OCI-LY1 (cell line): ENCODE measurements at regions not wholly inside any gene's neighbourhood (a gene's known extent, or its start where the extent isn't known, plus 50 kb on each side); places are given as distances from the start of the nearest gene placed in this dataset.
"Not testable (repeated sequence)": the region's sequence is repeated elsewhere in the genome, so short reads cannot be mapped to it uniquely, and the experiment has no call there.

Experiments
- H2AFZ ChIP-seq: fragments of 200-600 bp; sonication (generic), shearing (Covaris generic); 2 replicates; pipeline ENCODE4 v1.6.0; 2014; ENCODE audit warnings: antibody characterized with exemption, mild to moderate bottlenecking, low read length
- H3F3A ChIP-seq: fragments of 200-600 bp; sonication (generic), shearing (Covaris generic); 2 replicates; pipeline ENCODE4 v1.6.0; 2014; ENCODE audit warnings: mild to moderate bottlenecking, antibody characterized with exemption, low read length, moderate library complexity; ENCODE audit not compliant: insufficient read depth
- H3K27ac ChIP-seq: fragments of 200-600 bp; sonication (generic); 2 replicates; pipeline ENCODE4 v1.5.1; 2014; ENCODE audit warnings: low read length, mixed run types, mild to moderate bottlenecking, low read depth; ENCODE audit not compliant: poor library complexity, severe bottlenecking
- H3K27me3 ChIP-seq: fragments of 200-600 bp; sonication (generic); 2 replicates; pipeline ENCODE4 v1.6.0; 2014; ENCODE audit warnings: antibody characterized with exemption, mild to moderate bottlenecking, low read length, moderate library complexity; ENCODE audit not compliant: insufficient read depth
- H3K36me3 ChIP-seq: fragments of 200-600 bp; sonication (generic); 2 replicates; pipeline ENCODE4 v1.6.1; 2014; ENCODE audit warnings: mild to moderate bottlenecking, antibody characterized with exemption, low read length, moderate library complexity, mixed read lengths; ENCODE audit not compliant: insufficient read depth
- H3K4me1 ChIP-seq: fragments of 200-600 bp; sonication (generic); 2 replicates; pipeline ENCODE4 v1.5.1; 2014; ENCODE audit warnings: mild to moderate bottlenecking, low read length, moderate library complexity; ENCODE audit not compliant: insufficient read depth, severe bottlenecking
- H3K4me2 ChIP-seq: fragments of 200-600 bp; sonication (generic), shearing (Covaris generic); 2 replicates; pipeline ENCODE4 v1.6.1; 2014; ENCODE audit warnings: low read length
- H3K4me3 ChIP-seq: fragments of 200-600 bp; sonication (generic); 2 replicates; pipeline ENCODE4 v1.5.1; 2014; ENCODE audit warnings: low read length, low read depth, mild to moderate bottlenecking, mixed read lengths; ENCODE audit not compliant: poor library complexity, severe bottlenecking
- H3K79me2 ChIP-seq: fragments of 200-600 bp; shearing (Covaris generic); 2 replicates; pipeline ENCODE4 v1.6.1; 2016; ENCODE audit warnings: mixed run types, low read length, mixed read lengths; ENCODE audit not compliant: insufficient read depth
- H3K9ac ChIP-seq: fragments of 200-600 bp; sonication (generic), shearing (Covaris generic); 2 replicates; pipeline ENCODE4 v1.6.1; 2014; ENCODE audit warnings: mild to moderate bottlenecking, low read length, mixed read lengths
- H3K9me2 ChIP-seq: fragments of 200-600 bp; sonication (generic), shearing (Covaris generic); 2 replicates; pipeline ENCODE4 v1.6.1; 2014; ENCODE audit warnings: low read depth, mild to moderate bottlenecking, low read length, mixed read lengths
- H3K9me3 ChIP-seq: fragments of 200-600 bp; shearing (Covaris generic); 2 replicates; pipeline ENCODE4 v1.6.1; 2014; ENCODE audit warnings: low read length, mixed read lengths
- H4K20me1 ChIP-seq: fragments of 200-600 bp; sonication (generic), shearing (Covaris generic); 2 replicates; pipeline ENCODE4 v1.6.0; 2016; ENCODE audit warnings: mild to moderate bottlenecking, low read length; ENCODE audit not compliant: insufficient read depth
- EZH2 ChIP-seq: fragments of 200-600 bp; sonication (generic), shearing (Covaris generic); IDR thresholded peaks from 2 replicates; pipeline ENCODE4 v1.8.0; 2017; ENCODE audit warnings: borderline replicate concordance, mixed run types, mild to moderate bottlenecking, antibody characterized with exemption, low read length, moderate library complexity, mixed read lengths
- TF ChIP-seq, protein P1 (sequence below): fragments of 200-600 bp; sonication (generic), shearing (Covaris generic); IDR thresholded peaks from 2 replicates; pipeline ENCODE4 v1.5.1; 2017; ENCODE audit warnings: mild to moderate bottlenecking, antibody characterized with exemption, low read length, moderate library complexity, mixed read lengths

DNA sequence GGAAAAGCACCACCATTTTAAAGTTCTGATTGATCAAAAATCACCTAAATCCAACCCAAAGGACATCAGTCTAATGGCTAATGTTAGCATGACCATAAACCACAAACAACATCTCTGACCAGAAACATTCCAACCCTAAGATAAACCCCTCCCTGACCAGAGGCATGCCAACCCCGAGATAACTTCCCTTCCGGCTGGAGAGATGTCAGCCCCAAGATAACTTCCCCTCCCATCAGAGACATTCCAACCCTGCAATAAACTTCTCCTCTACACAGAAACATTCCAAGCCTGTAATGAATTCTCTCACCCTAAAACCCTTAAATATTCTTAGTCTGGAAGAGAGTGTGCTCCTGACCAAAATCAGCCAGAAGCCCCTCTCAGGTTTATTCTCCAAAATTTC, 364.3 kb downstream of the KCNN2 start:
- Histone ChIP-seq H3K36me3 (no peaks in the 10 kb centered on the region), H3K9me2 (no peaks in the 10 kb centered on the region), H3F3A (no peaks in the 10 kb centered on the region), H3K9ac (no peak overlapping the region), H4K20me1 (no peaks in the 10 kb centered on the region), H3K9me3 (no peaks in the 10 kb centered on the region), H3K4me2 (no peak overlapping the region), H3K4me1 (no peaks in the 10 kb centered on the region), H3K27me3 (no peaks in the 10 kb centered on the region), H3K27ac (no peak overlapping the region), H2AFZ (no peak overlapping the region), H3K79me2 (no peaks in the 10 kb centered on the region), H3K4me3 (no peak overlapping the region)
- TF ChIP-seq, protein P1, sequence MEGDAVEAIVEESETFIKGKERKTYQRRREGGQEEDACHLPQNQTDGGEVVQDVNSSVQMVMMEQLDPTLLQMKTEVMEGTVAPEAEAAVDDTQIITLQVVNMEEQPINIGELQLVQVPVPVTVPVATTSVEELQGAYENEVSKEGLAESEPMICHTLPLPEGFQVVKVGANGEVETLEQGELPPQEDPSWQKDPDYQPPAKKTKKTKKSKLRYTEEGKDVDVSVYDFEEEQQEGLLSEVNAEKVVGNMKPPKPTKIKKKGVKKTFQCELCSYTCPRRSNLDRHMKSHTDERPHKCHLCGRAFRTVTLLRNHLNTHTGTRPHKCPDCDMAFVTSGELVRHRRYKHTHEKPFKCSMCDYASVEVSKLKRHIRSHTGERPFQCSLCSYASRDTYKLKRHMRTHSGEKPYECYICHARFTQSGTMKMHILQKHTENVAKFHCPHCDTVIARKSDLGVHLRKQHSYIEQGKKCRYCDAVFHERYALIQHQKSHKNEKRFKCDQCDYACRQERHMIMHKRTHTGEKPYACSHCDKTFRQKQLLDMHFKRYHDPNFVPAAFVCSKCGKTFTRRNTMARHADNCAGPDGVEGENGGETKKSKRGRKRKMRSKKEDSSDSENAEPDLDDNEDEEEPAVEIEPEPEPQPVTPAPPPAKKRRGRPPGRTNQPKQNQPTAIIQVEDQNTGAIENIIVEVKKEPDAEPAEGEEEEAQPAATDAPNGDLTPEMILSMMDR: no peak
- no peak for TF ChIP-seq EZH2

DNA sequence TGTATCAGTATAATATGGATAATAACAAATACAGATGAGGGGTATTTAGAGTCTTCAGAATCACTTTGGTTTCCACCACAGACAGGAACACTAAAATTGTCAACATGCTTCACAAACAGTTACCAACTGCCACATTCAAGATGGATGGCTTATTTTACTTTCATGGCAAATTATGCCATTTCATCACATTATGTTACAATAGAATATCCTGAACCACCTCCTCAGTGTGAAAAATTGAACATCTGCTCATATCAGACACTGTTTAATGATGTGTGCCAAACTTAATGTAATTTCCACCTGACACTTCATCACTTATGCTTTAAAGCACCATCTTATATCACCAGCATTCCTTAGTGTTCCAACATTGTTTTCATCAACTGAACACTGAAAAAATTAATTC, 357.4 kb downstream of the KCNN2 start:
- Histone ChIP-seq H3K4me1 (no peaks in the 10 kb centered on the region), H3K4me2 (no peak overlapping the region), H3K9ac (no peak overlapping the region), H3K9me3 (no peaks in the 10 kb centered on the region), H3K27ac (no peak overlapping the region), H2AFZ (no peak overlapping the region), H3K79me2 (no peaks in the 10 kb centered on the region), H4K20me1 (no peaks in the 10 kb centered on the region), H3K9me2 (no peaks in the 10 kb centered on the region), H3F3A (no peaks in the 10 kb centered on the region), H3K36me3 (no peaks in the 10 kb centered on the region), H3K27me3 (no peaks in the 10 kb centered on the region), H3K4me3 (no peak overlapping the region)
- TF ChIP-seq EZH2: no peak
- TF ChIP-seq, protein P1: no peak

DNA sequence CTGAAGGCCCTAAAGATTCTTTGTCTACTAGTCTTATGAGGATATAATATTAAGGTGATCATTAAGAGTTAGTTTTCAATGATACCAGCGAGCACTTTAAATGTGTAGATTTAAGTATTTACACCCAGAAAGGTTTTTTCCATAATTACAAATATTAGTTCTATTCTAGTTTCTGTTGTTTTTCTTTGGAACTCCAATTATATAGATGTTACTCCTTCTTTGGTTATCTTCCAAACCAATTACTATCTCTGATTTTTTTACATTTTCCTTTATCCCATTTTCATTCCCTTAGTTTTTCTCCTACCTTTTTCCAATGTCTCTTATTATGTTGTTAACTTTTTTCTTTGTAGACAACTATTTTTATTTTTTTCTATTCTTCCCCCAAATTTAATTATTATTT, 355.1 kb downstream of the KCNN2 start:
- Histone ChIP-seq H3K4me2 (no peak overlapping the region), H3K9ac (no peak overlapping the region), H3K36me3 (no peaks in the 10 kb centered on the region), H4K20me1 (no peaks in the 10 kb centered on the region), H2AFZ (no peak overlapping the region), H3K9me2 (no peaks in the 10 kb centered on the region), H3K4me1 (no peaks in the 10 kb centered on the region), H3K79me2 (no peaks in the 10 kb centered on the region), H3K9me3 (no peaks in the 10 kb centered on the region), H3F3A (no peaks in the 10 kb centered on the region), H3K27me3 (no peaks in the 10 kb centered on the region), H3K27ac (no peak overlapping the region), H3K4me3 (no peak overlapping the region)
- no peak for TF ChIP-seq EZH2

DNA sequence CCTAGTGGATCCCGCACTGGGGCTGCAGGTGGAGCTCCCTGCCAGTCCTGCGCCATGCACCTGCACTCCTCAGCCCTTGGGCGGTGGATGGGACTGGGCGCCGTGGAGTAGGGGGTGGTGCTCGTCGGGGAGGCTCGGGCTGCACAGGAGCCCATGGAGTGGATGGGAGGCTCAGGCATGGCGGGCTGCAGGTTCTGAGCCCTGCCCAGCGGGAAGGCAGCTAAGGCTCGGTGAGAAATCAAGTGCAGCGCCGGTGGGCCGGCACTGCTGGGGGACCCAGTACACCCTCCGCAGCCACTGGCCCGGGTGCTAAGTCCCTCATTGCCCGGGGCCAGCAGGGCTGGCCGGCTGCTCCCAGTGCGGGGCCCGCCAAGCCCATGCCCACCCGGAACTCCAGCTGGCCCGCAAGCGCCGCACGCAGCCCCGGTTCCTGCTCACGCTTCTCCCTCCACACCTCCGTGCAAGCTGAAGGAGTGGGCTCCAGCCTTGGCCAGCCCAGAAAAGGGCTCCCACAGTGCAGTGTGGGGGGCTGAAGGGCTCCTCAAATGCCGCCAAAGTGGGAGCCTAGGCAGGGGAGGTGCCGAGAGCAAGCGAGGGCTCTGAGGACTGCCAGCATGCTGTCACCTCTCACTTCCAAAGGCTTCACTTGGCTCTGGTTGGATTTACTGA, 342.5 kb downstream of the KCNN2 start:
- H3K9me3 ChIP-seq, H3K27me3 ChIP-seq, H3K36me3 ChIP-seq, H3K27ac ChIP-seq, H2AFZ ChIP-seq, H3K4me2 ChIP-seq, H3K9ac ChIP-seq, H3K4me3 ChIP-seq, H3K9me2 ChIP-seq, H3K4me1 ChIP-seq, H3F3A ChIP-seq, H3K79me2 ChIP-seq, H4K20me1 ChIP-seq: not testable (repeated sequence)
